Astrocyte of the spinal cord (primary cell): ENCODE measurements at regions not wholly inside any gene's neighbourhood (a gene's known extent, or its start where the extent isn't known, plus 50 kb on each side); places are given as distances from the start of the nearest gene placed in this dataset.

ENCODE experiments used
- DNase-seq: peaks from one replicate; pipeline ENCODE4 v3.0.0; 2011; ENCODE audit warnings: low read depth, low spot score
- H3K4me3 ChIP-seq: 2 replicates; pipeline ENCODE4 v1.5.1; 2011; ENCODE audit warnings: low read depth, mild to moderate bottlenecking, low read length, moderate library complexity
- in situ Hi-C: cut with HindIII; loops from 2 replicates; pipeline ENCODE4 v1.10.0; 2017; ENCODE audit warnings: low sequenced_read_pairs
- TF ChIP-seq, protein P1 (sequence below): IDR thresholded peaks from 2 replicates; pipeline ENCODE4 v1.5.1; 2012; ENCODE audit warnings: low read depth, mild to moderate bottlenecking, low read length, inconsistent platforms

DNA sequence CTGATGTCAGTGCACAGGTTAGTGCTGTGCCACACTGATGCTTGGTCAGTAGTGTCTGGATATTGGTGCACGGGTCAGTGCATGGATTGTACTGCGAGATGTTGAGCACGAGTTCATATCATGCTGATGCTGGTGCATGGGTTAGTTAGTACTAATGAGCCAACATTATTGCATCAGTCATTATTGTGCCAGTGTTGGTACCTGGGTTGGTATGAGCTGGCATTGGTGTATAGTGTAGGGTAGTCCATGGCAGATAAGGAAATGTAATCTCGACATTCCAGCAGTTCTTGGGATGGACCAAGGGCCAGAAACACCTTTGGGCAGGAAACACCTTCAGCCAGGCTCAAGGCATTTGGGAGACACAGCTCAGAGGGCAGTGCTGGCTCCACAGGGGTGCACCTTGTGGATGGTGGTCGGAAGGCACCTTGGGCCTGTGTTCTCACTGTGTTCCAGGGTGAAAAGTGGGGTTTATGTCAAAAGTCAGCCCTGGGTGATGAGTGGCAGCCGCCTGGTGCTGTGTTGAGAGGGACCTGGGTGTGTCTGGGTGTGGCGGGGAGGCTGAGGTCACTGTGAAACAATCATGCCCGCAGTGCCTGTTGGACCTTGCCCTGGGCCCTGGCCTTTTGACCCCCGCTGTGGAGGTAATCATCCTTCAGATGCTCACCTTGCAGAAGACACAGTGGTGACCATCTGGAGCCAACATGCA is 100.7 kb upstream of the ZNF469 start:
- no peak for DNase-seq
- in situ Hi-C loops: no loop called here
- TF ChIP-seq, protein P1, sequence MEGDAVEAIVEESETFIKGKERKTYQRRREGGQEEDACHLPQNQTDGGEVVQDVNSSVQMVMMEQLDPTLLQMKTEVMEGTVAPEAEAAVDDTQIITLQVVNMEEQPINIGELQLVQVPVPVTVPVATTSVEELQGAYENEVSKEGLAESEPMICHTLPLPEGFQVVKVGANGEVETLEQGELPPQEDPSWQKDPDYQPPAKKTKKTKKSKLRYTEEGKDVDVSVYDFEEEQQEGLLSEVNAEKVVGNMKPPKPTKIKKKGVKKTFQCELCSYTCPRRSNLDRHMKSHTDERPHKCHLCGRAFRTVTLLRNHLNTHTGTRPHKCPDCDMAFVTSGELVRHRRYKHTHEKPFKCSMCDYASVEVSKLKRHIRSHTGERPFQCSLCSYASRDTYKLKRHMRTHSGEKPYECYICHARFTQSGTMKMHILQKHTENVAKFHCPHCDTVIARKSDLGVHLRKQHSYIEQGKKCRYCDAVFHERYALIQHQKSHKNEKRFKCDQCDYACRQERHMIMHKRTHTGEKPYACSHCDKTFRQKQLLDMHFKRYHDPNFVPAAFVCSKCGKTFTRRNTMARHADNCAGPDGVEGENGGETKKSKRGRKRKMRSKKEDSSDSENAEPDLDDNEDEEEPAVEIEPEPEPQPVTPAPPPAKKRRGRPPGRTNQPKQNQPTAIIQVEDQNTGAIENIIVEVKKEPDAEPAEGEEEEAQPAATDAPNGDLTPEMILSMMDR: no peak
- no peak overlapping the region for H3K4me3 ChIP-seq

DNA sequence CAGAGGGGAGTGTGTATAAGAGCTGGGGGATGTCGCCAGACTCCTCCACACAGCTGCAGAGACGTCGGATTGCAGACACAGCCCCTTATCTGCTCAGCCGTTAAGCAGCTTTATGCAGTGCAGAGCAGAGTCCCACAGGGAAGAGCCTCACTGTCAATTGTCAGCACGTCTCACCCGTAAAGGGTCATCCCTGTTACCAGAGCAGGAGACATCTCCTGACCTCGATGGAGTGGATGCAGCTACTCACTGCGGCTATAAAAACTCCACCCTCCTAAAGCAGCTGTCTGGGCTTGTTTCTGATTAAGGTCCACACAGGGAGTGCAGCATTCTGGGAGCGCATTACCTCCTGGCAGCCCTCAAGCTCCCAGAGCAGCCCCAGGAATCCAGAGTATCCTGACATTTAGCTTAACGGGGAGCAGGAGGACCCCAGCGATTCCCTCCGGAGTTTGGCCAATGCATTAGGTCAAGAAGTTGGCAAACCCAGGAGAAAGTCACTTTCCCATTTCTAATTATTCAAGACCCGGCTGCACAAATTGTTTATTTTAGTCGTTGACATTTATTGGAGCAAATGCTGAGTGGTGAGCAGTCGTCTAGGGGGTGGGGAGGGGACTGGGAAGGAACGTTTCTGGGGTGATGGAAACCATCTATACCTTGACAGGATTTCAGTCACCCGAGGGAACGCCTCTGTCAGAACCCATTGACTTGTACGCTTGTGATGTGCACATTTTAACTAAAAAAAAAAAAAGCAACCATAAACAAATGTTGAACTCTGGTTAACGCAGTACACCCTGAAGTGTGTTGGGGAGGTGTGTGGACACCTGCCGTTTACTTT is 100.0 kb upstream of the ZNF469 start:
- no peak overlapping the region for H3K4me3 ChIP-seq
- TF ChIP-seq, protein P1: no peak
- no peak for DNase-seq
- in situ Hi-C loops: no loop called here

DNA sequence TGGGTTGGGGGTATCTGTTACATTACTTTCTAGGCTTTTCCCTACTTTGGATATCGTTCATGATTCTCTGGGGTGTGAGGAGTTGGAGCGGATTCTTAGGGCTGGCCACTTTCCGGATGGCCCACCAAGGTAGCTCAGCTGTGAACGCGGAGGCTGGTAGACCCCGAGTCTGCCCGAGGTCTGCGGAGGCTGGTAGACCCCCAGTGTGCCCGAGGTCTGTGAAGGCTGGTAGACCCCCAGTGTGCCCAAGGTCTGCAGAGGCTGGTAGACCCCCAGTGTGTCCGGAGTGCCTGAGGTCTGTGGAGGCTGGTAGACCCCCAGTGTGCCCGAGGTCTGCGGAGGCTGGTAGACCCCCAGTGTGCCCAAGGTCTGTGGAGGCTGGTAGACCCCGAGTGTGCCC is 99.2 kb upstream of the ZNF469 start:
- TF ChIP-seq, protein P1: no peak
- in situ Hi-C loops: no loop called here
- no peak overlapping the region for H3K4me3 ChIP-seq
- no peak for DNase-seq

DNA sequence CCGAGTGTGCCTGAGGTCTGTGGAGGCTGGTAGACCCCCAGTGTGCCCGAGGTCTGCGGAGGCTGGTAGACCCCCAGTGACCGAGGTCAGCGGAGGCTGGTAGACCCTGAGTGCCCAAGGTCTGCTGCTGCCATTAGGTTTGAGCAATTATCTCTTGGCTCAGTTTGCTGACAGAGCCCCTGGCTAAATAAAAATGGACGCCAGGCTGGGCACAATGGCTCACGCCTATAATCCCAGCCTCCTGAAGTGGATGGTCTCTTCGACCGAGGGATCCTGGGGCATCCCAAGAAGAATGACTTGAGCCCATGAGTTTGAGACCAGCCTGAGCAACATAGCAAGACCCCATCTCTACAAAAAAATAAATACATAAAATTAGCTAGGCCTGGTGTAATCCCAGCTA is 98.7 kb upstream of the ZNF469 start:
- TF ChIP-seq, protein P1: no peak
- H3K4me3 ChIP-seq: no peak overlapping the region
- in situ Hi-C loops: no loop called here
- no peak for DNase-seq

DNA sequence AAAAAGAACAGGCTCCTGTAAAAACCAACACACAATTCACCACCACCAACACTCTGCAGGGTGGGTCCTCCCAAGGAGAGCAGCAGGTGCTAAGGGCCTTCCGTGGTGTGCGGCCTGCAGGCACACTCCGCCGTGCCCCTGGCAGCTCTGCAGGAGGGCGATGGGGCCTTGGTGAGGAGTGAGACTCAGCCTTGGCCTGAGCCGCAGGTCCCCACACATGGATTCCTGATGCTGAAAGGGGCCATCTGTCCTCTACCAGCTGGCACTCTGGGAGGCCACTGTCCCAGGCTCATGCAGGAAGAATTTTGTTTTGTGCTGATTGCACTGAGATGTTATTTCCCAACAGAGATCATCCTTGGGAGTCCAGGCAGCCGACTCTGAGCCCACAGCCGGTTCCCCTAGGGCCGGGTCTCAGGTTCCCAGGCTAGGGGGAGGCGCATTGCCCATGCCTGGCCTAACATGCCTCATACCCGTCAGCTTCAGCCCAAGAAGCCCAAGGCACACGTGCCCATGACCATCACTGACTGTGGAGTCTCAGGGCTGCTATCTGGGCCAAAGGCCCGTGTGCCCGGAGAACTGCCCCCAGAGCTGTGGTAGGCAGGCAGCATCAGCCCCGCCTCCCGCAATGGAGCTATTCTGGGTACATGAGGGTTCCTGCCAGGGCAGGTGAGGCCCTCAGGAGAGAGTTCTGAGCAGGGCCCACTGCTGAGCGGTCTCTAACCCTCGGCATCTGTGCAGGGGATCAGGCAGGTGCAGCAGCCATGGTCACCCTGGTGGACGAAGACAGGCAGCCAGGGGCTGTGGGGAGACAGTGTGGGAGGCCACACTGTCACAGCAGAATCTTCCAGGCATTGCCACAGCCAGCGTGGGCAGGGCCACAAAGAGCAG is 97.9 kb upstream of the ZNF469 start:
- in situ Hi-C loops: no loop called here
- no peak overlapping the region for H3K4me3 ChIP-seq
- TF ChIP-seq, protein P1: no peak
- DNase-seq: no peak

DNA sequence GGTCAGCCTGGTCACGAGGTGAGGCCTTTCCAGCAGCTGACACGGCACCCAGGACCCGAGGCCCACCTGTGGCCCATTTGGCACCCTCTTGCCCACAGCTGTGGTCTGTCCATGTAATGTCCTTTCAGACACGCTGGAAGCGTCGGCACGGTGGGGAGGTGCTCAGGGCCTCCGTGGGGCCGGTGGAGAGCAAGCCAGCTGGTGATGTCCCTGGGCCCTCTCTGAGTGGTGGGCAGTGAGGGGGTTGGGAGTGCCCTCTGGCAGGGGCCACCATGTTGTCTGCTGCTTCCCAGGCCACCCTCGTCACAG is 97.3 kb upstream of the ZNF469 start:
- in situ Hi-C loops: no loop called here
- DNase-seq: no peak
- H3K4me3 ChIP-seq: no peak overlapping the region
- TF ChIP-seq, protein P1: no peak
